Fibroblast of skin of right biceps (primary cell): ENCODE measurements at regions not wholly inside any gene's neighbourhood (a gene's known extent, or its start where the extent isn't known, plus 50 kb on each side); places are given as distances from the start of the nearest gene placed in this dataset.
A peak's percentile ranks its signal among the peaks of the same experiment; 100 is the strongest.

Source experiments
- DNase-seq: peaks from one replicate; pipeline ENCODE4 v3.0.0-alpha.2; 2013

- DNase-seq, result no peak
Observed at GRCh38 chr6:81694855-81695254, 57.6 kb downstream of the TENT5A start.

- DNase-seq, result no peak
Observed at GRCh38 chr6:81694207-81694606, 58.3 kb downstream of the TENT5A start.

GRCh38 chr6:81693266-81693665 lies 59.2 kb downstream of the TENT5A start:
- DNase-seq, result no peak

GRCh38 chr6:81690073-81690472 lies 62.4 kb downstream of the TENT5A start:
- no peak for DNase-seq

- DNase-seq, result no peak
Observed at GRCh38 chr6:81689580-81689979, 62.9 kb downstream of the TENT5A start.

GRCh38 chr6:81683912-81684311 lies 68.6 kb downstream of the TENT5A start:
- DNase-seq, result peak; percentile 35

GRCh38 chr6:81682858-81683620 lies 69.4 kb downstream of the TENT5A start:
- DNase-seq, result no peak

- no peak for DNase-seq
Observed at GRCh38 chr6:81682235-81682795, 70.2 kb downstream of the TENT5A start.

GRCh38 chr6:81669445-81669844 lies 83.0 kb downstream of the TENT5A start:
- DNase-seq, result no peak

- no peak for DNase-seq
Observed at GRCh38 chr6:81668615-81669047, 83.8 kb downstream of the TENT5A start.

- no peak for DNase-seq
Observed at GRCh38 chr6:81666481-81666880, 86.0 kb downstream of the TENT5A start.

- no peak for DNase-seq
Observed at GRCh38 chr6:81656231-81656630, 96.2 kb downstream of the TENT5A start.

- peak; percentile 42 for DNase-seq
Observed at GRCh38 chr6:81655696-81656095, 96.8 kb downstream of the TENT5A start.

- DNase-seq, result no peak
Observed at GRCh38 chr6:81648502-81648901, 104.0 kb downstream of the TENT5A start.

- no peak for DNase-seq
Observed at GRCh38 chr6:81643156-81643555, 109.3 kb downstream of the TENT5A start.

- DNase-seq, result no peak
Observed at GRCh38 chr6:81640891-81641290, 111.6 kb downstream of the TENT5A start.

- DNase-seq, result no peak
Observed at GRCh38 chr6:81640126-81640525, 112.4 kb downstream of the TENT5A start.

- DNase-seq, result no peak
Observed at GRCh38 chr6:81638366-81638765, 114.1 kb downstream of the TENT5A start.

GRCh38 chr6:81636930-81637568 lies 115.4 kb downstream of the TENT5A start:
- no peak for DNase-seq

- DNase-seq, result no peak
Observed at GRCh38 chr6:81634155-81634880, 118.2 kb downstream of the TENT5A start.

- no peak for DNase-seq
Observed at GRCh38 chr6:81633391-81633790, 119.1 kb downstream of the TENT5A start.

- DNase-seq, result no peak
Observed at GRCh38 chr6:81630719-81631118, 121.8 kb downstream of the TENT5A start.

GRCh38 chr6:81625216-81625615 lies 127.3 kb downstream of the TENT5A start:
- DNase-seq, result peak; percentile 12

- DNase-seq, result peak; percentile 34
Observed at GRCh38 chr6:81624453-81624852, 128.0 kb downstream of the TENT5A start.
